MM.1S (cell line): ENCODE measurements at regions not wholly inside any gene's neighbourhood (a gene's known extent, or its start where the extent isn't known, plus 50 kb on each side); places are given as distances from the start of the nearest gene placed in this dataset.

ENCODE experiments used
- CTCF ChIP-seq: fragments of 300-600 bp; sonication (generic); IDR thresholded peaks from 2 replicates; pipeline ENCODE4 v1.5.1; 2016; ENCODE audit warnings: antibody characterized with exemption, low read length, mixed read lengths
- EZH2 ChIP-seq: fragments of 300-600 bp; sonication (generic); optimal IDR thresholded peaks from 2 replicates; pipeline ENCODE3; 2017; ENCODE audit warnings: low read depth, mild to moderate bottlenecking, antibody characterized with exemption, low read length, mixed read lengths
- EZH2phosphoT487 ChIP-seq: fragments of 300-600 bp; sonication (generic); IDR thresholded peaks from 2 replicates; pipeline ENCODE4 v1.6.1; 2018; ENCODE audit warnings: antibody characterized with exemption, low read length

GRCh38 chr9:99489060-99489413, 267.0 kb downstream of the SEC61B start:
- TF ChIP-seq EZH2 (no peak), CTCF (no peak), EZH2phosphoT487 (no peak)
